Neural crest cell (in vitro differentiated cells): ENCODE measurements at regions not wholly inside any gene's neighbourhood (a gene's known extent, or its start where the extent isn't known, plus 50 kb on each side); places are given as distances from the start of the nearest gene placed in this dataset.

Source experiments
- DNase-seq: peaks from one replicate; pipeline ENCODE4 v3.0.0; 2021; ENCODE audit warnings: low read depth, mixed read lengths, low spot score
- H3K27ac Mint-ChIP-seq: one replicate; pipeline ENCODE4 v1.8.0; 2021; ENCODE audit warnings: mild to moderate bottlenecking, mixed read lengths; ENCODE audit not compliant: unreplicated experiment
- H3K27me3 Mint-ChIP-seq: 2 replicates; pipeline ENCODE4 v1.8.0; 2021; ENCODE audit warnings: low read depth, mild to moderate bottlenecking, mixed read lengths
- H3K36me3 Mint-ChIP-seq: 2 replicates; pipeline ENCODE4 v1.8.0; 2021; ENCODE audit warnings: low read depth, mild to moderate bottlenecking, mixed read lengths
- H3K4me1 Mint-ChIP-seq: 2 replicates; pipeline ENCODE4 v1.8.0; 2021; ENCODE audit warnings: mixed read lengths
- H3K4me3 Mint-ChIP-seq: one replicate; pipeline ENCODE4 v1.8.0; 2021; ENCODE audit warnings: mild to moderate bottlenecking, mixed read lengths
- H3K9me3 Mint-ChIP-seq: 2 replicates; pipeline ENCODE4 v1.8.0; 2021; ENCODE audit warnings: mixed read lengths
- TF ChIP-seq, protein P1 (sequence below): fragments of 200-600 bp; sonication (generic); conservative IDR thresholded peaks from 2 replicates; pipeline ENCODE4 v1.5.0; 2021; ENCODE audit warnings: antibody characterized with exemption, mild to moderate bottlenecking

DNA sequence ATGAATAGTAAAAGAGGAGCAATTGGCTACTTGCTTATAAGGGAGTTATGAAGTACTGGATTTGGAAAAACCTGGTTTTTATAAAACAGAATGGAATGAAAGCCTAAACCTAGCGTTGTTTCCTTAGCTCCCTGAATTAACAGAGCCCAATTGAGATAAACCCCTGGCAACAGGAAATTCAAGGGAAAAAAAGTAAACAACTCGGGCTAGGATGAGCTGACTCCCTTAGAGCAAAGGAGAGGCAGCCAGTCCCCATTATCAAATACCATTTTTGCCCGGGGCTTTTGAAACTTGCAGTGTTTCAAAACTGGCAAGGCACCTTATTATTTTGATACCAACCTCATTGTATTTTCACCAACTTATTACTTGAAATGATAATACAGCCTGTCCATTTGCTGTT is 587.5 kb downstream of the CD109 start:
- DNase-seq = no peak
- Mint-ChIP-seq H3K36me3 (no peaks in the 10 kb centered on the region), H3K27ac (no peak overlapping the region), H3K9me3 (peaks cover 5% of the 10 kb centered on the region), H3K4me3 (no peak overlapping the region), H3K4me1 (no peaks in the 10 kb centered on the region), H3K27me3 (no peaks in the 10 kb centered on the region)
- TF ChIP-seq, protein P1, sequence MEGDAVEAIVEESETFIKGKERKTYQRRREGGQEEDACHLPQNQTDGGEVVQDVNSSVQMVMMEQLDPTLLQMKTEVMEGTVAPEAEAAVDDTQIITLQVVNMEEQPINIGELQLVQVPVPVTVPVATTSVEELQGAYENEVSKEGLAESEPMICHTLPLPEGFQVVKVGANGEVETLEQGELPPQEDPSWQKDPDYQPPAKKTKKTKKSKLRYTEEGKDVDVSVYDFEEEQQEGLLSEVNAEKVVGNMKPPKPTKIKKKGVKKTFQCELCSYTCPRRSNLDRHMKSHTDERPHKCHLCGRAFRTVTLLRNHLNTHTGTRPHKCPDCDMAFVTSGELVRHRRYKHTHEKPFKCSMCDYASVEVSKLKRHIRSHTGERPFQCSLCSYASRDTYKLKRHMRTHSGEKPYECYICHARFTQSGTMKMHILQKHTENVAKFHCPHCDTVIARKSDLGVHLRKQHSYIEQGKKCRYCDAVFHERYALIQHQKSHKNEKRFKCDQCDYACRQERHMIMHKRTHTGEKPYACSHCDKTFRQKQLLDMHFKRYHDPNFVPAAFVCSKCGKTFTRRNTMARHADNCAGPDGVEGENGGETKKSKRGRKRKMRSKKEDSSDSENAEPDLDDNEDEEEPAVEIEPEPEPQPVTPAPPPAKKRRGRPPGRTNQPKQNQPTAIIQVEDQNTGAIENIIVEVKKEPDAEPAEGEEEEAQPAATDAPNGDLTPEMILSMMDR = no peak

DNA sequence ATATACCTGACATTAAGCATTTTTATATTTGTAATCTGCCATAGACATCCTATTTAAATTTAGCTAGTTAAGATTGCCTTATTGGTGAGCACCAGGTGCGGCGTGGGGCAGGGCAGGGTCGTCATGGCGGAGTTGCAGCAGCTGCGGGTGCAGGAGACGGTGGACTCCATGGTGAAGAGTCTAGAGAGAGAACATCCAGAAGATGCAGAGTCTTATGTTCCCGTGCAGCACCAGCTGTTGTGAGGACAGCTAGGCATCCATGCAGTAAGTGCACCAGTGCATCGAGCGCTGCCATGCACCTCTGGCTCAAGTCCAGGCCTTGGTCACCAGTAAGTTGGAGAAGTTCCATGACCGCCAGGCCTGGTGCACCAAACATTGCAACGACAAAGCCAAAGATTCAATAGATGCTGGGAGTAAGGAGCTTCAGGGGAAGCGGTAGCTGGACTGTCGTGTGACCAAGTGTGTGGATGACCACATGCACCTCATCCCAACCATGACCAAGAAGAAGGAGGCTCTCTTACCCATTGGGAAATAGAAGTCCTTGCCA is 586.2 kb downstream of the CD109 start:
- no peaks in the 10 kb centered on the region for H3K4me1 Mint-ChIP-seq

DNA sequence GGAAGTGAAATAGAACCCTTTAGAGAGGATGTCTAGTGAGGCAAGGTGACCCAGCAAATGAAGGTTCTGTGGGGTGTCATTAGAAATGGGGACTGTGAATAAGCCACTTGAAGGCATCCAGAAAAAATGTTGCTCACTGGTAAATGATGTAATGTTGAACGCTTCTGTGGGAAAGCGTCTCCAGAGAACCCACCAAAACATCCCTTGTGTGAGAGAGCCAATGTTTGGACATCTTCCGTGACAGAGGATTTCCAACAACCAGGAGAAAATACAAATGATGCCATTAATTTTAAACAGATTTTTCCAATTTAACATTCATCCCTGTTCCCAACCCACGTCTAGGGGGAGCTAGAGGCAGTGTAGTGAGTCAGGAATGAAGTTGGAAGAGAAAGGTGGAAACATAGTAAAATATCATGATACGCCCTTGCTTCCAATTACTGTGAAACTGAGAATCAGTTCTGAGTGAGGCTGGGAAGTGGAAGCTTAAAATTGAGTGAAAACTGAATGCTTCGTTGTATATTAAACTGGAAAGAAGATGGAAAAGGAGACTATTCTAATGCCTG is 584.2 kb downstream of the CD109 start:
- Mint-ChIP-seq H3K9me3 (peaks cover 3% of the 10 kb centered on the region), H3K27me3 (no peaks in the 10 kb centered on the region), H3K27ac (no peak overlapping the region), H3K4me1 (no peaks in the 10 kb centered on the region), H3K4me3 (no peak overlapping the region), H3K36me3 (no peaks in the 10 kb centered on the region)
- TF ChIP-seq, protein P1 = peak; percentile 18
- no peak for DNase-seq

More for the DNA sequence above, 586.2 kb downstream of the CD109 start:
- no peak for DNase-seq
- TF ChIP-seq, protein P1 = no peak
- no peaks in the 10 kb centered on the region for H3K36me3 Mint-ChIP-seq
- H3K4me3 Mint-ChIP-seq = no peak overlapping the region
- no peaks in the 10 kb centered on the region for H3K27me3 Mint-ChIP-seq
- H3K27ac Mint-ChIP-seq = no peak overlapping the region
- H3K9me3 Mint-ChIP-seq = peaks cover 5% of the 10 kb centered on the region

DNA sequence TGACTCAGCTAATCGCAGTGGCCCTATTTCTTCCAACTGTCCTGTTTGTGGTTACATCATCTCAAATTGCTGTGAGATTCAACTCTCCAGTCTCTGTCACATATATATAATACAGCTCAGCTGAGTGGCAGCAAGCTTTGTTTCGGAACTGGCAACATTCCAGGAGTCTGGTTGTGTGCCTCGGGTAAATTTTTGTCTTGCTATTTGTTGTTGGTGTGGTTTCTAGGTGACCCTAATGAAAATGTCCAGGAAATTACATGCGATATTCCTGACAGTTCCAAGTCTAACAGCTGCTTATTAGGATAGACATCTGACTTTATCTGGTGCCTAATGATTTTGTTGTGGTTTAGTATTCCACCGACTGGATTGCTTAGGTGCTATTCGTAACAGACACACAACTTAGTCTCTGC is 581.8 kb downstream of the CD109 start:
- DNase-seq = no peak
- Mint-ChIP-seq H3K27me3 (no peaks in the 10 kb centered on the region), H3K27ac (no peak overlapping the region), H3K4me3 (no peak overlapping the region), H3K9me3 (no peaks in the 10 kb centered on the region), H3K36me3 (no peaks in the 10 kb centered on the region), H3K4me1 (no peaks in the 10 kb centered on the region)
- TF ChIP-seq, protein P1 = no peak

DNA sequence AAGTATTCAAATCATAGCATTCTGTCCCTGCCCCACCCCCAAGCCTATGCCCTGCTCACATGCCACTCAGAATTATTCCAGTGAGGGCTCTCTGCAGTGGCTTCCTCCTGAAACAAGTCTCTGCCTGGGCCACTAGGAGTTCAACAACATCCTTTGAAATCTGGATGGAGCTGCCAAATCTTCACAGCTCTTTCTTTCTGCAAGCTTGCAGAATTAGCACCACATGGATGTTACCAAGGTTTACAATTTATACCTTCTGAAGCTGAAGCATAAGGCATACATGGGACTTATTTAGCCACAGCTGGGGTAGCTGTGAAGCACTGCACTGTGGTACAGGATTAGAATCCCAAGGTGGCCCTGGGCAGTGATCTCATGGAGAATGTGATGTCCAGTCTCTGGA is 577.5 kb downstream of the CD109 start:
- TF ChIP-seq, protein P1 = no peak
- no peak overlapping the region for H3K4me3 Mint-ChIP-seq
- H3K9me3 Mint-ChIP-seq = no peaks in the 10 kb centered on the region
- H3K27ac Mint-ChIP-seq = no peak overlapping the region
- DNase-seq = no peak
- no peaks in the 10 kb centered on the region for H3K36me3 Mint-ChIP-seq
- peaks cover 7% of the 10 kb centered on the region for H3K4me1 Mint-ChIP-seq
- no peaks in the 10 kb centered on the region for H3K27me3 Mint-ChIP-seq
